ENCODE measurements at regions not wholly inside any gene's neighbourhood (a gene's known extent, or its start where the extent isn't known, plus 50 kb on each side); places are given as distances from the start of the nearest gene placed in this dataset.

- TF ChIP-seq EZH2 (IDR thresholded peaks at IDR 0.05; ENCODE audit: borderline replicate concordance, low read length) (no peak), CTCF (IDR thresholded peaks at IDR 0.05; ENCODE audit: low read length) (no peak)
- H3K27ac ChIP-seq (ENCODE audit: low read depth, low read length, poor library complexity, severe bottlenecking), result no peak overlapping the region
- H3K27me3 ChIP-seq (ENCODE audit: insufficient read depth, low read length), result no peaks in the 10 kb centered on the region
- H3K9me2 ChIP-seq (ENCODE audit: low read depth, low read length), result no peaks in the 10 kb centered on the region
- H3K36me3 ChIP-seq (ENCODE audit: insufficient read depth, low read length), result no peaks in the 10 kb centered on the region
- H3K9me3 ChIP-seq (ENCODE audit: low read length), result no peaks in the 10 kb centered on the region
- H3F3A ChIP-seq (ENCODE audit: insufficient read depth, low read length), result no peaks in the 10 kb centered on the region
- H3K4me3 ChIP-seq (ENCODE audit: low read depth, low read length, poor library complexity, severe bottlenecking), result no peak overlapping the region
- no peaks in the 10 kb centered on the region for H4K20me1 ChIP-seq (ENCODE audit: insufficient read depth, low read length)
- H3K4me1 ChIP-seq (ENCODE audit: insufficient read depth, low read length, severe bottlenecking), result no peaks in the 10 kb centered on the region
- H3K79me2 ChIP-seq (ENCODE audit: insufficient read depth, low read length), result no peaks in the 10 kb centered on the region
- no peak overlapping the region for H2AFZ ChIP-seq (ENCODE audit: low read length)
- no peak overlapping the region for H3K4me2 ChIP-seq (ENCODE audit: low read length)
- H3K9ac ChIP-seq (ENCODE audit: low read length), result no peak overlapping the region
Observed at GRCh38 chr17:52388941-52389340, 230.4 kb upstream of the CA10 start.

- no peak for TF ChIP-seq EZH2 (IDR thresholded peaks at IDR 0.05; ENCODE audit: borderline replicate concordance, low read length)
- no peak for TF ChIP-seq CTCF (IDR thresholded peaks at IDR 0.05; ENCODE audit: low read length)
- no peaks in the 10 kb centered on the region for H3K9me2 ChIP-seq (ENCODE audit: low read depth, low read length)
- H4K20me1 ChIP-seq (ENCODE audit: insufficient read depth, low read length), result no peaks in the 10 kb centered on the region
- H3F3A ChIP-seq (ENCODE audit: insufficient read depth, low read length), result no peaks in the 10 kb centered on the region
- no peaks in the 10 kb centered on the region for H3K9me3 ChIP-seq (ENCODE audit: low read length)
- H2AFZ ChIP-seq (ENCODE audit: low read length), result no peak overlapping the region
- no peak overlapping the region for H3K4me3 ChIP-seq (ENCODE audit: low read depth, low read length, poor library complexity, severe bottlenecking)
- no peaks in the 10 kb centered on the region for H3K4me1 ChIP-seq (ENCODE audit: insufficient read depth, low read length, severe bottlenecking)
- no peak overlapping the region for H3K9ac ChIP-seq (ENCODE audit: low read length)
- no peaks in the 10 kb centered on the region for H3K79me2 ChIP-seq (ENCODE audit: insufficient read depth, low read length)
- H3K27me3 ChIP-seq (ENCODE audit: insufficient read depth, low read length), result no peaks in the 10 kb centered on the region
- no peak overlapping the region for H3K4me2 ChIP-seq (ENCODE audit: low read length)
- H3K36me3 ChIP-seq (ENCODE audit: insufficient read depth, low read length), result no peaks in the 10 kb centered on the region
- H3K27ac ChIP-seq (ENCODE audit: low read depth, low read length, poor library complexity, severe bottlenecking), result no peak overlapping the region
Observed at GRCh38 chr17:52384695-52385094, 226.2 kb upstream of the CA10 start.

GRCh38 chr17:52383493-52384100 lies 225.1 kb upstream of the CA10 start:
- no peaks in the 10 kb centered on the region for H3F3A ChIP-seq (ENCODE audit: insufficient read depth, low read length)
- no peak overlapping the region for H3K9ac ChIP-seq (ENCODE audit: low read length)
- H3K79me2 ChIP-seq (ENCODE audit: insufficient read depth, low read length), result no peaks in the 10 kb centered on the region
- TF ChIP-seq EZH2 (IDR thresholded peaks at IDR 0.05; ENCODE audit: borderline replicate concordance, low read length) (no peak), CTCF (IDR thresholded peaks at IDR 0.05; ENCODE audit: low read length) (peak; percentile 76)
- no peak overlapping the region for H3K4me3 ChIP-seq (ENCODE audit: low read depth, low read length, poor library complexity, severe bottlenecking)
- H3K9me3 ChIP-seq (ENCODE audit: low read length), result no peaks in the 10 kb centered on the region
- H3K36me3 ChIP-seq (ENCODE audit: insufficient read depth, low read length), result no peaks in the 10 kb centered on the region
- H3K27me3 ChIP-seq (ENCODE audit: insufficient read depth, low read length), result no peaks in the 10 kb centered on the region
- H3K9me2 ChIP-seq (ENCODE audit: low read depth, low read length), result no peaks in the 10 kb centered on the region
- no peaks in the 10 kb centered on the region for H3K4me1 ChIP-seq (ENCODE audit: insufficient read depth, low read length, severe bottlenecking)
- no peaks in the 10 kb centered on the region for H4K20me1 ChIP-seq (ENCODE audit: insufficient read depth, low read length)
- H2AFZ ChIP-seq (ENCODE audit: low read length), result no peak overlapping the region
- no peak overlapping the region for H3K27ac ChIP-seq (ENCODE audit: low read depth, low read length, poor library complexity, severe bottlenecking)
- H3K4me2 ChIP-seq (ENCODE audit: low read length), result no peak overlapping the region

All from OCI-LY1 (cell line).